Neural cell (in vitro differentiated cells): ENCODE measurements at regions not wholly inside any gene's neighbourhood (a gene's known extent, or its start where the extent isn't known, plus 50 kb on each side); places are given as distances from the start of the nearest gene placed in this dataset.

Experiments used
- EZH2 ChIP-seq: fragments of 200-600, 300-800 bp; shearing (Covaris generic), sonication (generic); IDR thresholded peaks from 2 replicates; pipeline ENCODE4 v1.6.1; 2014; ENCODE audit warnings: antibody characterized with exemption, low read length, borderline replicate concordance, mild to moderate bottlenecking; ENCODE audit not compliant: insufficient read depth, poor library complexity, severe bottlenecking
- MXI1 ChIP-seq: fragments of 450-650 bp; conservative IDR thresholded peaks from 2 replicates; pipeline ENCODE4 v1.6.1; 2014; ENCODE audit warnings: antibody characterized with exemption, mild to moderate bottlenecking; ENCODE audit not compliant: poor library complexity, severe bottlenecking
- POLR2AphosphoS5 ChIP-seq: IDR thresholded peaks from 2 replicates; pipeline ENCODE4 v1.6.1; 2012
- SMC3 ChIP-seq: fragments of 450-650 bp; conservative IDR thresholded peaks from 2 replicates; pipeline ENCODE4 v1.6.1; 2014; ENCODE audit warnings: antibody characterized with exemption, mild to moderate bottlenecking, moderate library complexity; ENCODE audit not compliant: poor library complexity
- TAF1 ChIP-seq: IDR thresholded peaks from 2 replicates; pipeline ENCODE4 v1.6.1; 2012; ENCODE audit warnings: low read depth
- TF ChIP-seq, protein P1 (sequence below): fragments of 450-650 bp; IDR thresholded peaks from 2 replicates; pipeline ENCODE4 v1.5.1; 2014; ENCODE audit warnings: antibody characterized with exemption, mild to moderate bottlenecking, moderate library complexity; ENCODE audit not compliant: poor library complexity, severe bottlenecking

GRCh38 chr2:195552581-195552980 lies 104.4 kb upstream of the SLC39A10 start:
- TF ChIP-seq, protein P1, sequence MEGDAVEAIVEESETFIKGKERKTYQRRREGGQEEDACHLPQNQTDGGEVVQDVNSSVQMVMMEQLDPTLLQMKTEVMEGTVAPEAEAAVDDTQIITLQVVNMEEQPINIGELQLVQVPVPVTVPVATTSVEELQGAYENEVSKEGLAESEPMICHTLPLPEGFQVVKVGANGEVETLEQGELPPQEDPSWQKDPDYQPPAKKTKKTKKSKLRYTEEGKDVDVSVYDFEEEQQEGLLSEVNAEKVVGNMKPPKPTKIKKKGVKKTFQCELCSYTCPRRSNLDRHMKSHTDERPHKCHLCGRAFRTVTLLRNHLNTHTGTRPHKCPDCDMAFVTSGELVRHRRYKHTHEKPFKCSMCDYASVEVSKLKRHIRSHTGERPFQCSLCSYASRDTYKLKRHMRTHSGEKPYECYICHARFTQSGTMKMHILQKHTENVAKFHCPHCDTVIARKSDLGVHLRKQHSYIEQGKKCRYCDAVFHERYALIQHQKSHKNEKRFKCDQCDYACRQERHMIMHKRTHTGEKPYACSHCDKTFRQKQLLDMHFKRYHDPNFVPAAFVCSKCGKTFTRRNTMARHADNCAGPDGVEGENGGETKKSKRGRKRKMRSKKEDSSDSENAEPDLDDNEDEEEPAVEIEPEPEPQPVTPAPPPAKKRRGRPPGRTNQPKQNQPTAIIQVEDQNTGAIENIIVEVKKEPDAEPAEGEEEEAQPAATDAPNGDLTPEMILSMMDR, result no peak
- TF ChIP-seq POLR2AphosphoS5 (no peak), MXI1 (no peak), SMC3 (no peak), TAF1 (no peak), EZH2 (no peak)
